HG03095 (cell line): ENCODE measurements at regions not wholly inside any gene's neighbourhood (a gene's known extent, or its start where the extent isn't known, plus 50 kb on each side); places are given as distances from the start of the nearest gene placed in this dataset.
"Not testable (repeated sequence)": the region's sequence is repeated elsewhere in the genome, so short reads cannot be mapped to it uniquely, and the experiment has no call there.

ENCODE experiments used
- ATAC-seq: cut with Tn5 transposase; IDR thresholded peaks from one replicate; pipeline ENCODE4 v1.9.1; 2021; ENCODE audit warnings: moderate library complexity; ENCODE audit not compliant: unreplicated experiment

DNA sequence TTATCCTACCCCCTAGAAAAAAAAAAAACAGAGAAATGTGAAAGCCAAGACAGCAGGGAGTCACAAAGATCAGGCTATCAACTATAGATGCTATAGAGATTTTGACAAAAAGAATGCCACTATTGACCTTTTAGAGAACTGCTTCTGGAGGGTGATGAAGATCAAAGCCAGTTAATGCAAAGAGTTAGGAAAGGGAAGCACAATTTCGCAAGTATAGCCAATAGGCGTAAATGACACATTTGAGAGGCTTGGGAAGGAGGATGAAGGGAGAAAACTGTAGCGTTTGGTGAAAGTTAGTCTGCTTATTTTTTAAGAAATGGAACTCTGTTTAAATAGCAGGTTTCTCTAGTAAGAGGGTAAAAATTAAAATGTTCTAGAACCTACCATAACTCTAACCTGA is 190.7 kb downstream of the DUSP6 start:
- no peak for ATAC-seq

DNA sequence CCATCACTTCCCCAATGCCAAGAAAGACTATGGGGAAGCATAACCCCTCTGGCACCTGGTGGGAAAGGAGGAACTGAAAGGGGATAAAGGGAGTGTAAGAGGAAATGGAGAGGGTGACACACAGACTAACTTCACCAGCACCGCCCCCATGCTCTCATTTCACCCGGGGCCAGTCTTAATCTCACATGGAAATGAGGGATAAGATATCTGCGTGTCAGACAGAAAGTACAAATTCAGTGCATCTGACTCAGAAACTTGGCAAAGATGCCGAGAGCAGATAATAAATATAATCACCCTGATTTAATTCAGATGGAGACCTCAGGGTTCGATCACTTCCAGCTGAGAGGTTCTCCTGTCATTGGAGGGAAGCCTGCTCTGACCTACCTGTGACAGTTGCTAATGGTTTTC is 191.6 kb downstream of the DUSP6 start:
- no peak for ATAC-seq

DNA sequence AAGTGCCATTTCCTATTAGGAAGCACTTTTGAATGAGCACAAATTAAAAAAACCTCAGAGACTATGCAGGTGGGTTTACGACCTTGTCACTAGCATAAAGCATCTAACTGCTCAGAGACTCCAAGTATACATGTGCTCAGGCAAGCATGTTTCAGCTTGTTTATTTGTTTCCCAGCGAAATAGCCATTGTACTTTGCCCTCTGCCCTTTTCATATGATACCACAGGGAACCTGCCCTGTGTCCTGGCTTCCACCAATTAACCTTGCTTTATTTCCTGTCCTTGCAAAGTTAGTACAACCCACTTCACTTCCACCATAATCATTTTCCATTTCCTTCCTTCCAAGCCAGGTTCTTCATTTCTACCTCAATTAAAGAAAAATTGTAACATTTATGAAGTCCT is 194.9 kb downstream of the DUSP6 start:
- no peak for ATAC-seq

DNA sequence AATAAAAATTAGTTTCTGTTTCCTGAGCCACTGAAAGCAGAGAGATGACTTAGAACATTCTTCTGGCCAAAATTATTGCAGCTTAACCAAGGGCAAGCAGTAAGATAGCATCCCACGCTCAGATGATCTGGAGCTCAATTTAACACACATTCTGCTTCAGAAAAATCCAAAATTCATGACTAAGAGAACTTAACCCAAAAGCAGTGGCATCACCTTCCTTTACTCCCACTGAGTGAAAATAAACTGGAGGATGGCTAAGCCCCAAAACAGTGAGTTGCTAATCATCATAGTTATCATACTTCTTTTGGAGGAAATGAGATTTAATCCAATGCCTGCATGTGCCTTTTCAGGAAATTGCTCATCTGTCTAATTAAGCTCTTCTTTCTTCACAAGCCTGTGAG is 195.4 kb downstream of the DUSP6 start:
- ATAC-seq = no peak

DNA sequence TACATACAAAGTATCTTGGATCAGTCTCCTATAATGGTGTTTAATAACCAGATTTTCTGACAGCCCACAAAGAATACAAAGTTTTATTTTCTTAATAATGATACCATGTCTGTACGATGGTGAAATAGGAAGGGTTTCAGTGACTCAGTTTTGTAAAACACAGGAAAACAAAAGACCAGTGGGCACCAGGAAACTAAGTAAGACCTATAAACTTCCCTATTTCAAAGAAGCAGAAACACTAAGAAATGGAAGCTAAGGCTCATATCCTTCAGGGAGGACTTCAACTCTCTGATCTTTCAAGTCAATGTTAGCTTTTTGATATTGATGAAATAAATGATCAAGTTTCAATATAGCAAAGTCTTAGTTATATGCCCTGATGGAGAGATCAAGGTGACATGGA is 196.0 kb downstream of the DUSP6 start:
- no peak for ATAC-seq

DNA sequence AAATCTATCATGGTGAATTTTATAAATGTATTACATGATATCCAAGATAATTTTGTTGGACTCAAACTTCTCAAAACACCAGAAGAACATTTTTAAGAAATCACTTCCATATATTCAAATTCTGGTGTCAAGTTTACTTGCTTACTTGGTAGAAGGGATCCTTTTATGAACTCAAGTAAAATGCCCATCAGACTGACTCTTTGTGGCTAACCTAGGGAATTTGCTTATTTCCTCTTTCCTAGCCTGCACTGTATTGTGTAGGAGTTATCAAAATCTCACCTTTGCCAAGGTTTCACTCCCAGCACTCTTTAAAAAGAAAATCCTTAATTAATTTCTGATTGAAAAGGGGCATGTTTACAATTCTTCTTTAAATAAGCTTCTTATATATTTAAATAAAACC is 196.5 kb downstream of the DUSP6 start:
- no peak for ATAC-seq

DNA sequence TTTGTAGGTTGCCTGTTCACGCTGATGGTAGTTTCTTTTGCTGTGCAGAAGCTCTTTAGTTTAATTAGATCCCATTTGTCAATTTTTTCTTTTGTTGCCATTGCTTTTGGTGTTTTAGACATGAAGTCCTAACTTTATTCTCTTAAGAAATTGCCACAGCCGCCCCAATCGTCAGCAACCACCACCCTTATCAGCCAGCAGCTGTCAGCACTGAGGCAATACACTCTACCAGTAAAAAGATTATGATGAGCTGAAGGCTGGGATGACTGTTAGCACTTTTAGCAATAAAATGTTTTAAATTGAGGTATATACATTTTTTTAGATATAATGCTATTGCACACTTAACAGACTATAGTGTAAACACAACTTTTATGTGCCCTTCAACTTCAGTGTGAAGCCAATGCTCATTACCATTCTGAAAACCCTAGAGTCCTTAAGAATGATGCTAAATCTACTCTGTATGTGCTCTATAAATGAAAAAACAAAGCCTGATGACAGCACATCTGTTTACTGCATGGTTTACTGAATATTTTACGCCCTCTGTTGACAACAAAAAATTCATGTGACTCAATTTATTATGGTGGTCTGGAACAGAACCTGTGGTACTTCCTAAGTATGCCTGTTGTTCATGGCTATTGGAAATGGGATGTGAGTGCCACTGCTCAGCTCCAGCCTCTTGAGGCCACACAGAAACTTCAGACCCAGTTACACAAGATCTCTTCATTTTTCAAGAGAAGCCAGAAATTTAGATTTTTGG is 197.4 kb downstream of the DUSP6 start:
- ATAC-seq = no peak

DNA sequence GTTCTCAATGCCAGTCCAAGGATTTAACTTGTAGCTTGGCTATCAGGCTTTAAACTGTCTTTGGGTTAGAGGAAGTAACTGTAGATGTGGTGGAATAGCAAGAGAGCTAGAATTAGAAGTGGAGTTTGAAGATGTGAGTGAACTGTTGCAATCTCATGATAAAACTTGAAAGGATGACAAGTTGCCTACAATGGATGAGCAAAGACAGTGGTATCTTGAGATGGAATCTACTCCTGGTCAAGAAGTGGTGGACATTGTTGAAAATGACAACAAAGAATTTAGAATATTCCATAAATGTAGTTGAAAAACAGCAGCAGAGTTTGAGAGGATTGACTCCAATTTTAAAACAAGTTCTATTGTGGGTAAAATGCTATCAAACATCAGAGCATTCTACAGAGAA is 199.0 kb downstream of the DUSP6 start:
- no peak for ATAC-seq

DNA sequence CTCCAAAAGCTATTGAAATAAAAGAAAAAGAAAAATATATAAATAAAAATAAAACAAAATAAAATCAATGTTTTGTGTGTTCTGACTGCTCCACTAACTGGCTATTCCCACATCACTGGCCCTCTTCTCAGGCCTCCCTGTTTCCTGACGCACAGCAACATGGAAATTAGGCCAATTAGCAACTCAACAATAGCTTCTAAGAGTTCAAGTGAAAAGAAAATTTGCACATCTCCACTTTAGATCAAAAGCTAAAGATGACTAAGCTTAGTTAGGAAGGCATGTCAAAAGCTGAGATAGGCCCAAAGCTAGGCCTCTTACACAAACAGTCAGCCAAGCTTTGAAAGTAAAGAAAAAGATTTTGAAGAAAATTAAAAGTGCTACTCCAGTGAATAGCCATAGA is 200.8 kb downstream of the DUSP6 start:
- no peak for ATAC-seq

DNA sequence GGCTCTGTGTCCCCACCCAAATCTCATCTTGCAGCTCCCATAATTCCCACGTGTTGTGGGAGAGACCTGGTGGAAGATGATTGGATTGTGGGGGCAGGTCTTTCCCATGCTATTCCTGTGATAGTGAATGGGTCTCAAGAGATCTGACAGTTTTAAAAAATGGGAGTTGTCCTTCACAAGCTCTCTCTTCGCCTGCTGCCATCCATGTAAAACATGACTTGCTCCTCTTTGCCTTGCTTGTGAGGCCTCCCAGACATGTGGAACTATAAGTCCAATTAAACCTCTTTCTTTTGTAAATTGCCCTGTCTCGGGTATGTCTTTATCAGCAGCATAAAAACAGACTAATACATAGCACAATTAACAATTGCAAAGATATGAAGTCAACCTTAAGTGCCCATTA is 201.5 kb downstream of the DUSP6 start:
- not testable (repeated sequence) for ATAC-seq

DNA sequence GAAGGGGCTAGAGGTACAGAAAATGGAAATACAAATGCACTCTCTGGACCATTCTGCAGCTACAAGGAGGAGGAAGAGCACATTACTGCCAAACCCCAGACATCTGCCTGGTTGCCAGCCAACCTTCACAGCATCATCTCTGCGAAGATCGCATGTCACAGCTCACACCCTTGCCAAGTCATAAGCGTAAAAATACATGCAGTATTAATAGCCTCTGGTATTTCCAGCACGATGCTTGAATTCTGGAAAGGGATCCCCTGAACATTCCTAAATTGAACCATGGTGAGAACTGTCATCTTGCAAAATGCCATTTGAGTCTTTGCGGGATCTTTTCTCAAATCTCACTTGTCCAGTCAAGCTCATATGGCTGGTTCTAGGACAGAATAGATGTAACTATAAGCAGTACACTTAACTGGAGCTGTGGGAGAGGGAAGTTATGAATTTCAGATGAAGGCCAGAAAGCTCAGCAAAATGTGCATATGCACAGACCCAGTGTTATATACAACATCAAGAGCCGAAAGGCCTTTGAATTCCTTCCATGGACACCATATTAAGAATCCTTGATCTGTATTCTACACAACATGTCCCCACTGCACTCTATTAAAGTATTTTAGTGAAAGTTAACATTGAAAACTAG is 211.6 kb downstream of the DUSP6 start:
- ATAC-seq = no peak

DNA sequence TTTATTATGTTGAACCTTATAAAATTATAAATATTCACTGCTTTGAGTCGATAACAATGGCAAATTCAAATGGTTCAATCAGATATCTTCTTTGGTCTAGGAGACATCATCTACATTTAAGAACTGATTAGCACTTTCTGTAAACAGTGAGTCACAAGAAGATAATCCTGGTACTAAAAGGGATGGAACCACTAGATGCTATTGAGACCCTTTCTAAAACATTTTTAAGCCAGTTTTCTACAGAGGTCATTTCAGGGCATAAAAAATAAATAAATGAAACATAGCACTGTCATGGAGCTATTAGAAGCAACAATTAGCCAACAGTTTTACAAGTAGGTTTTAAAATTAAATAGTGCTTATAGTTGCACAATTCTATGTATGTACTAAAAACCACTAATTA is 212.2 kb downstream of the DUSP6 start:
- no peak for ATAC-seq

DNA sequence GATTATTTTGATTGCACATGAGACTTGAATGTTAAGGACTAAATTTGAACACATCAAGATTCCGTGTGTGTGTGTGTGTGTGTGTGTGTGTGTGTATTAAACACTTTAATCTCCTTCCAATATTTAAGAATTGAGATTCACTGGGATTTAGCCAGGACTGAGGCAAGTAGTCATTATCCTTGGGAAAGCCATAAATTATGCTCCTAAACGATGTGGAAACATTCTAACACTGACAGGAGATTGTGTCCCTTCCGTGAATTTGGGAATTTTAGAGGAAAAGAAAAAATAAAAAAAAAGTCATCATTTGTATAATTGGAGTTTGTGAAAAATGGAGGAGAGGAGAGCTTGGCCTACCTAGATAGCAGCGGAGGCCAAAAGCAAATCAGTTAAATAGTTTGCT is 212.9 kb downstream of the DUSP6 start:
- ATAC-seq = no peak

DNA sequence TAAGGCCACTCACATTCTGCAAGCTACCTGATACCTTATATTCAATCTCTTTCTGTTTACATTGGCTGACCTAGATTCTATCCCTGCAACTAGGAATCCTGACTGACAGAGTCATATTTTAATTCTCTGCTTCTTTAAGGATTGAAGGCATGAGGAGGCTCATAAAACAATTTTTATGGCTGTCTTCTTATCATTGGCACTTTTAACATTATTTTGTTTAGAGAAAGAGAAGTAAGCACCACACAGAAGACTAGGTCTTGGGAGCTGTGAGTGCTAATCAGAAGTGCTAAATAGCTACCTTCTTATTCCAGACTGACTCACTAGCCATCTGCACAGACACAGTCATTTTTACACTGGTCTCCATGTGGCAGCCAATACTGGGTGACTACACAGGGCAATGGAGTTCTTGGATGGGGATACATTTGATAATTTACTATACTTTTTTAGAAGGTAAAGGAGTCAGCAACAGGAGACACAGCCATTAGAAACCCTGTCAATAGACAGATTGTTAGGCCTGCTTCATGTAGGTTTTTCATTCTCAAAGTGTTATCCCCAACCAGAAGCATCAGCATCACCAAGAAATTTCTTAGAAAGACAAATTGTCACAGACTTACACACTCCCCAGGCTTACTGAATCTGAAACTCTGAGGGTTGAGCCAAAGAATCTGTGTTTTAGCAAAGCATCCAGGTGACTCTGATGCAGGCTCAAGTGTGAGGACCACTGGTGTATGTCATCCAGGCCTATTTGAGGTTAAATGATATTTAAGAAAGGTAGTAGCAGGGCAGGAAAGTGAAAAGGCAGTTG is 214.1 kb downstream of the DUSP6 start:
- no peak for ATAC-seq

DNA sequence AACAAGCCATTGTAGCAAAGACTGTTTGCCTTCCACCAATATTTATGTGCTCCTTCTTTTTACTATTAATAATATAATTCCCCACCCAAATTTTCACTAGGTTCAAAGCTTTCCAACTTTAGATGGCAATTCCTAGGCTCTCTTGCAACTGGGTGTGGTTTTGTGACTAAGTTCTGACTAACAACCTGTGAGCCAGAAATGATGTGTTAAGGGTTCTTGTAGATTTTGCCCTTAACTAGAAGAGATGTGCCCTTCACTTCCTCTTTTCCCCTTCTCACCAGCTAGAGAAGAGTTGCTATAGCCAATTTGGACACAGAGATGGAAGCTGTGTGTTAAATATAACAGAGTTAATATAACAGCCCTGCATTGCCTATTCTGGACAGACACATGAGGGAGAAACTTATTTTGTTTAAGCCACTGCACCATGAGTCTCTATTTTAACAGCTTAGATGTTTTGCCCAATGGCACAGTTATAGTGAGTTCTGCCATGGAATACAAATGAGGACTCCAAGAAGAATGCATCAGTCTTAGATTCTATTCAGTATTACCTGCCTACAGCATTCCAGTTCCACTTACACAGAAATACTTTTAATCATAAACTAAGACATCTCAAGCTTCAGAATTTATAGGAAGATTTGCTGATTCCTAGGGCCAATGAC is 216.2 kb downstream of the DUSP6 start:
- no peak for ATAC-seq

DNA sequence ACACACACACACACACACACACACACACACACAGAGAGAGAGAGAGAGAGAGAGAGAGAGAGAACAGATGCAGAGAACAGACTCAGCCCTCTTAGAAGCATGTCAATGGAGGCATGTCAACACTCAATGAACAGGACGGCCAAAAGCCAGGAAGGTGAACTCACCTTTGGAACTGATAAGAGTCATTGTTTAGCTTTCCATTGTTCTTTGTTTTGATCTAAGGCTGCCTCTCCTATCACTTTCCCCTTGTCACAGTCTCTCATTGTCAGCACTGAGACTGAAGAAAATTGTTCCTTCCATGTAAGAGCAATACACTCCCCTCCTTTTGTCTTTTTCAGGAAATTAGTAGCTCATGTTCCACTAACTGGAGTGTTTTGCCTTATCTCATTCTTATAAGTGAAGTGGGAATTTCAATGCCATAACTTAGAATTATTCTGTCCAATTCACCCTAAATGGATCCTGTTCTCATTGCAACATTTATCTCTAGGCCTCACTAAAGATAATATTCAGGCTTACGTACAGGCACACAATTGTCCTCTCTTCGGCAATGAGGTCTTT is 218.0 kb downstream of the DUSP6 start:
- ATAC-seq = no peak

DNA sequence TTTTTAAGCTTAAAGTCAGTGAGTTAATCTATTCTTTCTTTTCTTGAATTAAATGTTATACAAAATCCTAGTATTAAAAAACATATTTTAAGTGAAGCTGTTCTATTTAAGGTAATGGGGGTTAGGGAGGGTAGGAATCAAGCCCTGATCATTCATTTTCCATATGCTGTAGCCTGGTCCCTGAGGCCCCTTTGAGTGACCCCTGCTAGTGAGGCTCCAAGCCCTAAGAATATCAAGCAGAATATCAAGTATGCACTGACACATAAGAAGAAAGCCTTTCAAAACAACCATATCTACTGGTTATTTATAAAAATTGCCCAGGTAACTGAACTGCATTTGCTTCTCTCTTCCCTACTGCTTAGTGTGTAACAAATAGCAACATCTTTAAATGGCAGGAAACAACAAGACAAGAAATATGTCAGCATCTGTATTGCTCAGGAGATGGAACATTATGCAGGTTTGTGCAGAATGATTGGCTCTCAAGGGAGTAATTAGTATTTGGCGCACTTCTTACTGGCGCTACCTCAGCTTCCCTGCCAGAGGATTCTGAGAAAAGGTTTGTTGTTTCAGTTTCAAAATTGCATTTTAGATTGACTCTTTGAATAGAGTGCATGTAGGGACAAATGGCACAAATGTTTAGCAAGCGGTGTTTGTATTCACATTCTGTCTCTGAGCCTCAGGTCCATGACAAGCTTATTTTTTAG is 223.0 kb downstream of the DUSP6 start:
- ATAC-seq = no peak

DNA sequence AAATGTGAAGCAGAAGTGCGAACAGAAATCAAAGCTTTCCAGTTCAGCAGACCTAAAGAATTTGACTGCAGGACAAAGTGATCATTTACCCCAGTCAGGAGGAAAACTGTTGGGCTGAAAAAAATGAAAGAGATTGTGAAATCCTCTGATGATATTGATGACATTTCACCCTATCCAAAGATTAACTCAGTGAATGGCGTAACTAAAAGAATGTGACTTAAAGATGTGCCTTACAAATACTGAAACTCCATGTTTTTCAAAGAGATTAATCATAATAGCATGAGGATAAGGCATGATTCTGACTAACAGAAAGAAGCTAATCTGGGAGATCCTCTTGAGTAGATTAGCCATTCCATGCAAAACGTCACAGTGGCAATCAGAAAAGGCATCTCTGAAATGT is 225.6 kb downstream of the DUSP6 start:
- ATAC-seq = no peak

DNA sequence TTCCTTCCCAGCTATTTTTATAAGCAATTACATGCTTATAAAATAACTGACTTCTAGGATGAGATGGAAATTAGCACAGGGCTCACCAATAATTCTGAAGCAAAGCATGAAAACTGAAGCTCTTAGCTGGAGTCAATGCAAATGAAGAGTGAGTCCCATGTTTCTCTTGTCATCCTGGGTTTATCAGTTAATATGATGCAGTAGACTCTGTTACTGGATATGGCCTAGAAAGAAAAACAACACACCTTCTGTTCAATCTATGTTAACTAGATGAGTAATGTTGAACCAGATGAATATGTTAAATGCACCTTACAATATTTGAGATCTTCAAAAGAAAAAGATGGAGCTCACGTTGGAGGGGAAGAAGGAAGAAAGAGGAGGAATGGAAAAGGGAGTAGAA is 229.4 kb downstream of the DUSP6 start:
- ATAC-seq = no peak

DNA sequence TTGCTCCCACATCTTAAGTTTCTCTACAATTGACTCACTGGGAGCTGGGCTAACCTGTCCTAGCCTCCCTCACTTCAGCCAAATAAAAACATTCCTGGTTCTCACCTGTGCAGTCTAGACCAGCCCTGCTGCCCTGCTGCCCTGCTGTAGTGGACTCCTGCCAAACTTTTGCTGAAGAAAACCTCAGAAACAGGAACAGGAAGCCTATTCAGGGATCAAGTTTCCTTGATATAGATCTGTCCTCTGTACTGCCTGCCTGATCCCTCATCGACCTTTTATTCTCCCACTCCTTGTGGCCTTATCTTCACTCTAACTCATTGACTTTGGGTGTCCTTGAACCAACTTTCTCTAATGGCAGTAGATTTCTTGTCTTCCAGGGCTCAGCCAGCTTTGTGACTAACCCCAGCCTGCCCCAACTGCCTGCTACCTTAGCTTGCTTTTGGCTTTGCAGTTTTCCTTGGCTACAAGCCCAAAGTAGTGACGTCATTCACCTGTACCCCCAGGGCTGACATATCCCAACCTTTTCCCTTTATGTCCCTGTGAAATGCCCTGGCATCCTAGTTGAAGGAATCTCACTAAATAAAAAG is 234.8 kb downstream of the DUSP6 start:
- no peak for ATAC-seq
